HEK293 (cell line): ENCODE measurements at regions not wholly inside any gene's neighbourhood (a gene's known extent, or its start where the extent isn't known, plus 50 kb on each side); places are given as distances from the start of the nearest gene placed in this dataset.

Source experiments
- CTCF ChIA-PET: fragments of 350-600 bp; formaldehyde crosslinking; extraction: SDS; loops from one replicate; lab custom pipeline; 2021; ENCODE audit warnings: antibody characterized with exemption; lab: Yijun Ruan, JAX
- POLR2A ChIA-PET: fragments of 300-600 bp; formaldehyde crosslinking; extraction: SDS; loops from one replicate; lab custom pipeline; 2020; ENCODE audit warnings: antibody characterized with exemption, inconsistent platforms; lab: Yijun Ruan, JAX
- H3K27ac ChIP-seq: fragments of 200-500 bp; sonication (Bioruptor generic); 2 replicates; pipeline ENCODE4 v1.5.1; 2014; ENCODE audit warnings: low read depth, low read length, control low read depth, inconsistent platforms; ENCODE audit errors: extremely low read depth
- H3K36me3 ChIP-seq, 2 experiments: fragments of 200-500 bp in 1 of 2; sonication (Bioruptor generic) in 1 of 2; 1 replicate in 1 of 2; 2 replicates in 1 of 2; pipeline ENCODE4 v1.5.1; 2014 to 2017; ENCODE audit warnings: inconsistent platforms in 2 of 2, low read length in 2 of 2; ENCODE audit not compliant: control insufficient read depth in 2 of 2, insufficient read depth in 1 of 2
- H3K4me1 ChIP-seq: fragments of 200-500 bp; sonication (Bioruptor generic); 2 replicates; pipeline ENCODE4 v1.5.1; 2014; ENCODE audit warnings: mild to moderate bottlenecking, low read length, inconsistent platforms; ENCODE audit not compliant: control insufficient read depth, insufficient read depth
- H3K4me3 ChIP-seq: 2 replicates; pipeline ENCODE4 v1.5.1; 2011; ENCODE audit warnings: low read depth, mild to moderate bottlenecking, control low read depth, low read length, moderate library complexity
- H3K9me3 ChIP-seq: fragments of 200-500 bp; sonication (Bioruptor generic); 2 replicates; pipeline ENCODE4 v1.5.1; 2014; ENCODE audit warnings: low read depth, low read length, inconsistent platforms; ENCODE audit not compliant: control insufficient read depth, insufficient read depth
- RBAK ChIP-seq: fragments of 450-650 bp; formaldehyde crosslinking; IDR thresholded peaks from 2 replicates; pipeline ENCODE4 v1.5.1; 2016; ENCODE audit warnings: missing biosample characterization, missing genetic modification characterization
- WT1 ChIP-seq: fragments of 450-650 bp; formaldehyde crosslinking; IDR thresholded peaks from 2 replicates; pipeline ENCODE4 v1.5.1; 2016; ENCODE audit warnings: missing biosample characterization, missing genetic modification characterization
- ZBTB17 ChIP-seq: fragments of 450-650 bp; formaldehyde crosslinking; IDR thresholded peaks from 2 replicates; pipeline ENCODE4 v1.5.1; 2016; ENCODE audit warnings: missing biosample characterization, missing genetic modification characterization
- ZBTB21 ChIP-seq: fragments of 450-650 bp; formaldehyde crosslinking; IDR thresholded peaks from 2 replicates; pipeline ENCODE4 v1.5.1; 2017; ENCODE audit warnings: missing biosample characterization, missing genetic modification characterization
- ZBTB8A ChIP-seq: fragments of 450-650 bp; formaldehyde crosslinking; IDR thresholded peaks from 2 replicates; pipeline ENCODE4 v1.5.1; 2016; ENCODE audit warnings: missing biosample characterization, missing genetic modification characterization
- ZFP3 ChIP-seq: fragments of 450-650 bp; formaldehyde crosslinking; IDR thresholded peaks from 2 replicates; pipeline ENCODE4 v1.5.1; 2016; ENCODE audit warnings: low read depth, missing biosample characterization, missing genetic modification characterization
- ZNF10 ChIP-seq: fragments of 450-650 bp; formaldehyde crosslinking; IDR thresholded peaks from 2 replicates; pipeline ENCODE4 v1.5.1; 2017; ENCODE audit warnings: missing biosample characterization, missing genetic modification characterization
- ZNF16 ChIP-seq: fragments of 450-650 bp; formaldehyde crosslinking; IDR thresholded peaks from 2 replicates; pipeline ENCODE4 v1.5.1; 2016; ENCODE audit warnings: low read depth, missing biosample characterization, missing genetic modification characterization
- ZNF175 ChIP-seq: fragments of 450-650 bp; formaldehyde crosslinking; IDR thresholded peaks from 2 replicates; pipeline ENCODE4 v1.5.1; 2016; ENCODE audit warnings: missing biosample characterization, missing genetic modification characterization
- ZNF184 ChIP-seq: fragments of 450-650 bp; IDR thresholded peaks from 2 replicates; pipeline ENCODE4 v1.5.1; 2018; ENCODE audit warnings: missing biosample characterization, mild to moderate bottlenecking, missing genetic modification characterization
- ZNF391 ChIP-seq: fragments of 450-650 bp; formaldehyde crosslinking; IDR thresholded peaks from 2 replicates; pipeline ENCODE4 v1.5.1; 2016; ENCODE audit warnings: low read depth, missing biosample characterization, missing genetic modification characterization, borderline replicate concordance
- ZNF768 ChIP-seq: fragments of 450-650 bp; formaldehyde crosslinking; IDR thresholded peaks from 2 replicates; pipeline ENCODE4 v1.5.1; 2018; ENCODE audit warnings: missing biosample characterization, mild to moderate bottlenecking, missing genetic modification characterization
- ZNF777 ChIP-seq: fragments of 450-650 bp; formaldehyde crosslinking; IDR thresholded peaks from 2 replicates; pipeline ENCODE4 v1.5.1; 2017; ENCODE audit warnings: missing biosample characterization, missing genetic modification characterization, borderline replicate concordance
- ZNF791 ChIP-seq: fragments of 450-650 bp; formaldehyde crosslinking; IDR thresholded peaks from 2 replicates; pipeline ENCODE4 v1.5.1; 2016; ENCODE audit warnings: missing biosample characterization, missing genetic modification characterization
- TF ChIP-seq, protein P1 (sequence below): fragments of 450-650 bp; formaldehyde crosslinking; IDR thresholded peaks from 2 replicates; pipeline ENCODE4 v1.5.1; 2016; ENCODE audit warnings: missing biosample characterization, missing genetic modification characterization, borderline replicate concordance
- TF ChIP-seq, protein P2 (sequence below): fragments of 450-650 bp; formaldehyde crosslinking; IDR thresholded peaks from 2 replicates; pipeline ENCODE4 v1.5.1; 2016; ENCODE audit warnings: missing biosample characterization, missing genetic modification characterization
- TF ChIP-seq, protein P3 (sequence below): fragments of 450-650 bp; formaldehyde crosslinking; conservative IDR thresholded peaks from 2 replicates; pipeline ENCODE4 v1.5.1; 2016; ENCODE audit warnings: low read depth, missing biosample characterization, missing genetic modification characterization
- TF ChIP-seq, protein P4 (sequence below): fragments of 450-650 bp; formaldehyde crosslinking; IDR thresholded peaks from 2 replicates; pipeline ENCODE4 v1.5.1; 2016; ENCODE audit warnings: missing biosample characterization, missing genetic modification characterization, low read depth
- TF ChIP-seq, protein P5 (sequence below): fragments of 450-650 bp; formaldehyde crosslinking; IDR thresholded peaks from 2 replicates; pipeline ENCODE4 v1.5.1; 2017; ENCODE audit warnings: missing biosample characterization, missing genetic modification characterization

DNA sequence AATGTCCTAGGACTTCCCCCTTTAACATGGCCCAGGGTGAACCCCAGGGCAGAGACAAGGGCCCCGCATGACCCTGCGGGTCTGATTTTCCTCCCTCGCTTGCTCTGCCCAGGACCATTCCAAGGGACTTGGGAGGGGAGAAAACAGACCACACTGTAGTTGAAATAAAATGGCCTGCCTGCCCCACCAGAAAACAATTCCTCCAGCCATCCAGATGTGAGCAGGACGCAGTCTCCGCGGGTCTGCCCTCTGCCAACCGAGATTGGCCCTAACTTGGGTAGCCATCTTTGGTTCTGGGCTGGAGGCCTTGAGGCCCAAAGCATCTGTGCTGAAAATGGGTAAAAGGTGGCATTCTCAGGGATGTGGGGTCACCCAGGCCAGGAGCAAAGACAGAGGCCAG is 75.5 kb downstream of the RFLNA start:
- Histone ChIP-seq H3K4me1 (no peaks in the 10 kb centered on the region), H3K27ac (no peak overlapping the region), H3K4me3 (no peak overlapping the region), H3K9me3 (no peaks in the 10 kb centered on the region), H3K36me3 (peaks cover 0 to 43% of the 10 kb centered on the region in 2 experiments; a peak in 1 of 3 replicates)
- ChIA-PET CTCF (interaction anchor here (0.5 kb wide), 1 partner anchor 10 kb away, joined by 3 read pairs; no protein-coding TSS in a partner anchor), POLR2A (no interaction called here)
- TF ChIP-seq, protein P1, sequence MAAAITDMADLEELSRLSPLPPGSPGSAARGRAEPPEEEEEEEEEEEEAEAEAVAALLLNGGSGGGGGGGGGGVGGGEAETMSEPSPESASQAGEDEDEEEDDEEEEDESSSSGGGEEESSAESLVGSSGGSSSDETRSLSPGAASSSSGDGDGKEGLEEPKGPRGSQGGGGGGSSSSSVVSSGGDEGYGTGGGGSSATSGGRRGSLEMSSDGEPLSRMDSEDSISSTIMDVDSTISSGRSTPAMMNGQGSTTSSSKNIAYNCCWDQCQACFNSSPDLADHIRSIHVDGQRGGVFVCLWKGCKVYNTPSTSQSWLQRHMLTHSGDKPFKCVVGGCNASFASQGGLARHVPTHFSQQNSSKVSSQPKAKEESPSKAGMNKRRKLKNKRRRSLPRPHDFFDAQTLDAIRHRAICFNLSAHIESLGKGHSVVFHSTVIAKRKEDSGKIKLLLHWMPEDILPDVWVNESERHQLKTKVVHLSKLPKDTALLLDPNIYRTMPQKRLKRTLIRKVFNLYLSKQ (tag by site-specific recombination), result no peak
- TF ChIP-seq ZBTB21 (no peak), ZNF184 (tag by site-specific recombination) (no peak), ZNF768 (tag by site-specific recombination) (no peak), ZNF10 (tag by site-specific recombination) (no peak), WT1 (tag by site-specific recombination) (no peak), ZNF16 (no peak), ZNF791 (tag by site-specific recombination) (no peak), ZFP3 (tag by site-specific recombination) (no peak), ZNF175 (tag by site-specific recombination) (no peak), ZBTB17 (tag by site-specific recombination) (no peak), ZNF777 (tag by site-specific recombination) (no peak), ZBTB8A (tag by site-specific recombination) (no peak), RBAK (tag by site-specific recombination) (no peak), ZNF391 (no peak)
- TF ChIP-seq, protein P2, sequence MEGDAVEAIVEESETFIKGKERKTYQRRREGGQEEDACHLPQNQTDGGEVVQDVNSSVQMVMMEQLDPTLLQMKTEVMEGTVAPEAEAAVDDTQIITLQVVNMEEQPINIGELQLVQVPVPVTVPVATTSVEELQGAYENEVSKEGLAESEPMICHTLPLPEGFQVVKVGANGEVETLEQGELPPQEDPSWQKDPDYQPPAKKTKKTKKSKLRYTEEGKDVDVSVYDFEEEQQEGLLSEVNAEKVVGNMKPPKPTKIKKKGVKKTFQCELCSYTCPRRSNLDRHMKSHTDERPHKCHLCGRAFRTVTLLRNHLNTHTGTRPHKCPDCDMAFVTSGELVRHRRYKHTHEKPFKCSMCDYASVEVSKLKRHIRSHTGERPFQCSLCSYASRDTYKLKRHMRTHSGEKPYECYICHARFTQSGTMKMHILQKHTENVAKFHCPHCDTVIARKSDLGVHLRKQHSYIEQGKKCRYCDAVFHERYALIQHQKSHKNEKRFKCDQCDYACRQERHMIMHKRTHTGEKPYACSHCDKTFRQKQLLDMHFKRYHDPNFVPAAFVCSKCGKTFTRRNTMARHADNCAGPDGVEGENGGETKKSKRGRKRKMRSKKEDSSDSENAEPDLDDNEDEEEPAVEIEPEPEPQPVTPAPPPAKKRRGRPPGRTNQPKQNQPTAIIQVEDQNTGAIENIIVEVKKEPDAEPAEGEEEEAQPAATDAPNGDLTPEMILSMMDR (tag by site-specific recombination), result no peak
- TF ChIP-seq, protein P3, sequence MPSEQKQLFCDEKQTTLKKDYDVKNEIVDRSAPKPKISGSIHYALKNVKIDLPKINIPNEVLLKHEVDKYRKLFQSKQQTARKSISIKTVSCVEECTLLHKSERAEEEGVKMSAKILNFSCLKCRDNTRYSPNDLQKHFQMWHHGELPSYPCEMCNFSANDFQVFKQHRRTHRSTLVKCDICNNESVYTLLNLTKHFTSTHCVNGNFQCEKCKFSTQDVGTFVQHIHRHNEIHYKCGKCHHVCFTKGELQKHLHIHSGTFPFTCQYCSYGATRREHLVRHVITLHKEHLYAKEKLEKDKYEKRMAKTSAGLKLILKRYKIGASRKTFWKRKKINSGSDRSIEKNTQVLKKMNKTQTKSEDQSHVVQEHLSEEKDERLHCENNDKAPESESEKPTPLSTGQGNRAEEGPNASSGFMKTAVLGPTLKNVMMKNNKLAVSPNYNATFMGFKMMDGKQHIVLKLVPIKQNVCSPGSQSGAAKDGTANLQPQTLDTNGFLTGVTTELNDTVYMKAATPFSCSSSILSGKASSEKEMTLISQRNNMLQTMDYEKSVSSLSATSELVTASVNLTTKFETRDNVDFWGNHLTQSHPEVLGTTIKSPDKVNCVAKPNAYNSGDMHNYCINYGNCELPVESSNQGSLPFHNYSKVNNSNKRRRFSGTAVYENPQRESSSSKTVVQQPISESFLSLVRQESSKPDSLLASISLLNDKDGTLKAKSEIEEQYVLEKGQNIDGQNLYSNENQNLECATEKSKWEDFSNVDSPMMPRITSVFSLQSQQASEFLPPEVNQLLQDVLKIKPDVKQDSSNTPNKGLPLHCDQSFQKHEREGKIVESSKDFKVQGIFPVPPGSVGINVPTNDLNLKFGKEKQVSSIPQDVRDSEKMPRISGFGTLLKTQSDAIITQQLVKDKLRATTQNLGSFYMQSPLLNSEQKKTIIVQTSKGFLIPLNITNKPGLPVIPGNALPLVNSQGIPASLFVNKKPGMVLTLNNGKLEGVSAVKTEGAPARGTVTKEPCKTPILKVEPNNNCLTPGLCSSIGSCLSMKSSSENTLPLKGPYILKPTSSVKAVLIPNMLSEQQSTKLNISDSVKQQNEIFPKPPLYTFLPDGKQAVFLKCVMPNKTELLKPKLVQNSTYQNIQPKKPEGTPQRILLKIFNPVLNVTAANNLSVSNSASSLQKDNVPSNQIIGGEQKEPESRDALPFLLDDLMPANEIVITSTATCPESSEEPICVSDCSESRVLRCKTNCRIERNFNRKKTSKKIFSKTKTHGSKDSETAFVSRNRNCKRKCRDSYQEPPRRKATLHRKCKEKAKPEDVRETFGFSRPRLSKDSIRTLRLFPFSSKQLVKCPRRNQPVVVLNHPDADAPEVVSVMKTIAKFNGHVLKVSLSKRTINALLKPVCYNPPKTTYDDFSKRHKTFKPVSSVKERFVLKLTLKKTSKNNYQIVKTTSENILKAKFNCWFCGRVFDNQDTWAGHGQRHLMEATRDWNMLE (tag by site-specific recombination), result no peak
- TF ChIP-seq, protein P4, sequence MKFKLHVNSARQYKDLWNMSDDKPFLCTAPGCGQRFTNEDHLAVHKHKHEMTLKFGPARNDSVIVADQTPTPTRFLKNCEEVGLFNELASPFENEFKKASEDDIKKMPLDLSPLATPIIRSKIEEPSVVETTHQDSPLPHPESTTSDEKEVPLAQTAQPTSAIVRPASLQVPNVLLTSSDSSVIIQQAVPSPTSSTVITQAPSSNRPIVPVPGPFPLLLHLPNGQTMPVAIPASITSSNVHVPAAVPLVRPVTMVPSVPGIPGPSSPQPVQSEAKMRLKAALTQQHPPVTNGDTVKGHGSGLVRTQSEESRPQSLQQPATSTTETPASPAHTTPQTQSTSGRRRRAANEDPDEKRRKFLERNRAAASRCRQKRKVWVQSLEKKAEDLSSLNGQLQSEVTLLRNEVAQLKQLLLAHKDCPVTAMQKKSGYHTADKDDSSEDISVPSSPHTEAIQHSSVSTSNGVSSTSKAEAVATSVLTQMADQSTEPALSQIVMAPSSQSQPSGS (tag by site-specific recombination), result no peak
- TF ChIP-seq, protein P5, sequence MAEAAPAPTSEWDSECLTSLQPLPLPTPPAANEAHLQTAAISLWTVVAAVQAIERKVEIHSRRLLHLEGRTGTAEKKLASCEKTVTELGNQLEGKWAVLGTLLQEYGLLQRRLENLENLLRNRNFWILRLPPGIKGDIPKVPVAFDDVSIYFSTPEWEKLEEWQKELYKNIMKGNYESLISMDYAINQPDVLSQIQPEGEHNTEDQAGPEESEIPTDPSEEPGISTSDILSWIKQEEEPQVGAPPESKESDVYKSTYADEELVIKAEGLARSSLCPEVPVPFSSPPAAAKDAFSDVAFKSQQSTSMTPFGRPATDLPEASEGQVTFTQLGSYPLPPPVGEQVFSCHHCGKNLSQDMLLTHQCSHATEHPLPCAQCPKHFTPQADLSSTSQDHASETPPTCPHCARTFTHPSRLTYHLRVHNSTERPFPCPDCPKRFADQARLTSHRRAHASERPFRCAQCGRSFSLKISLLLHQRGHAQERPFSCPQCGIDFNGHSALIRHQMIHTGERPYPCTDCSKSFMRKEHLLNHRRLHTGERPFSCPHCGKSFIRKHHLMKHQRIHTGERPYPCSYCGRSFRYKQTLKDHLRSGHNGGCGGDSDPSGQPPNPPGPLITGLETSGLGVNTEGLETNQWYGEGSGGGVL (tag by site-specific recombination), result no peak
